HG02981 (cell line): ENCODE measurements at regions not wholly inside any gene's neighbourhood (a gene's known extent, or its start where the extent isn't known, plus 50 kb on each side); places are given as distances from the start of the nearest gene placed in this dataset.

Source experiments
- ATAC-seq: cut with Tn5 transposase; IDR thresholded peaks from one replicate; pipeline ENCODE4 v1.9.1; 2021; ENCODE audit warnings: mild to moderate bottlenecking, moderate library complexity; ENCODE audit not compliant: unreplicated experiment

DNA sequence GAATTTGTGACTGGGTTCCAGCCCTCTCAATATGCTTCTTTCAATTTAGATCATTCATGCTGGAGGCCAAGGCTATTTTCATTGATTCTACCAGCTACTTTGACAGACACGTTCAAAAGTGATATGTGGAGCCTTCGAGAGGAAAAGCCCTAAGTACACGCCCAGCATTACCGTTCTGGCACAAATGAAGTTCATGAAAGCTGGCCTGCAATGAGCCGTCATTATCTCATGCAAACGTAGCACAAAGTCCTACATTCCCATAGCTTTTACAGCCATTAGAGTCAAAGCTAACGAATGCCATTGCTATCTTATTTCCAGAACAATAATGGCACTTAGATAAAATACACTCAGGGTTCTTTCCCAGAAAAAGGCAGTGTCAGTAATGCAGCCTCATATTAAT lies 1237.6 kb downstream of the EFNB2 start:
- no peak for ATAC-seq

DNA sequence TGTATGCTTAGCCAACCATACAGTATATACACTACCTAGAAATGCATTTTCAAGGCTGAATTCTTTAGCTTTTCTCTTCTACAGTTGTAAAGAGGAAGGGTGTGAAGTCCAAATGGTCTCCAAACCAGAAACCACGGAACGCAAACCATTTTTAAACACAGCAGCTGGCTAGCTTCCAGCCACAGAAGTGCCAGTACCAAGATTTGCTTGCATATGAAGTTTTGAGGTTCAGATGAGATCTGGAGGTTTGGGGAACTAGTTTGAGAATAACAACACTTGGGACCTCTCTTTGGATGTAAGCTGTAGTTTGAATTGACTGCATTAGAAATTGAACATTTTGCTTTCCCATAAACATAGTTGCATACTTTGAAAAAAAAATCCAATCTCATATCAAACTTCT lies 1243.5 kb downstream of the EFNB2 start:
- no peak for ATAC-seq

DNA sequence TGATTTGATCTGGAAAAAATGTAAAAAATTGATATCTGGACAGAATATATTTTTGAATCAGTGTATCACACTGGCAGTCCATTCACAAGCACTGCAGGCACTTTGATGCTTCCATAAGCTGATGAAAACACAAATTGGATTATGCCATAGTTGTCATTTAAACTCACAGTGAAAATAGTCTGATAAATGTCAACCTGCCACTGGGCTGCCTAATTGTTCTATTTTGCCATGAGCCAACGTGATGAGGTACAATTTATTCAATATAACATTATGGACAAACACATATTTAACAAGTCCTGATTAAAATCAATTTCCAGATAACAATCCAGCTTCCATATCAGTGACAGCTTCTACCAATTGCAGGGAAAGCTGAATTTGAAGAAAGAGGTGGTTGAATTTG lies 1244.9 kb downstream of the EFNB2 start:
- ATAC-seq, result no peak

DNA sequence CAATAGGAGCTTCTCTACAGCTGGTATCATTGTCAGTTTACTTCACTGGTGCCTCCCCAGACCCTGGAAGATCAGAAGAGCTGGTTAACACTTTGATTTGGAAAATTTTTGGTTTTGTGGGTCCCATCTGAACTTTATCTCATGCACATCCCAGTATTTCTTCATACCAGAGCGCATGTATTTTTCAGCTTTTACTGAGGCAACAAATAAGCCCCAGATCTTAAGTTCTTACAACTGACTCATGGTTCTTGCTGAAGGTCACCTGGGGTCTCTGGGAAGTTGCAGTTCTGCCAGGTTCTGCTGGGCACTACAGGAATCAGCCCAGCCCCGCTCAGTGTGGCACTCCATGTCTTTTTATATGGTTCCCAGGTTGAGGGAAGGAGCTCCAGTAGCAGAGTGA lies 1249.9 kb downstream of the EFNB2 start:
- no peak for ATAC-seq

DNA sequence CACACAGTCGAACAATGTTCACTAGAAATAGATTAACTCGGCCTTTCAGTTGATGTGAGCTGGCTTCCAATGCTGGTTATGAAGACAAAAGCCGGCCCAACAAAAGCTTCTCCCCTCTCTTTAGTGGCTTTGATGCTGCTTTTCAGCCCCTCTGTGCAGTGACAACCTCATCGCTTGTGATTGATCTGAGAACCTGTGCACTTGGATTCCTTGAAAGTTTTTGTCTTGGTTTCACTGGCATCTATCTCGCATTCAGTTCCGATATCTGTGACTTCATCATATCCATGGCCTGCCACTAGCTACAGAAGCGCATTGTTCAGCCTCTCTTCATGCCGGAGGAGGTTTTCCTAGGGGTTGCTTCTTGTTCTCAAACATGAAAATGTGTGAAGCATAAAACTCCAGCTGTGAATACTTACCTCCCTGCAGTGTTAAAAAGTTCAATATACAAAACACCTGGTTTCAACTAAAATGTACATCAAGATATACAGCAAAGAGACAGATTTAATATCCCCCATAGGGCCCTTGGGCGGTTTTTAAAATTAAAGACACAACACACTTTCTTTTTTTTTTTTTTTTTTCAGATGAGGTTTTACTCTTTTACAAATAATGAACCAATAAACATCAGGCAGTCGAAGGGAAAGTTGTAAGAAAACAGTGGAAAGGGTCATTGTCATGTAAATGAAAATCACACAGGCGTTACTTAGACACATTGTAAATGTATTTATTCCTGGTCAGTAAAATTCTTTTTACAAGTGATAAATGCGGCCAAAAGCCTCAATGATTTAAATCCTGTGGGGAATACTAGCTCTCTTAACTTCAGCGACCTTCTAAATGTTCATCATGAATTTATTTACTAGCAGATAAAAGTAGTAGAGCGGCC lies 1252.8 kb downstream of the EFNB2 start:
- ATAC-seq, result no peak

DNA sequence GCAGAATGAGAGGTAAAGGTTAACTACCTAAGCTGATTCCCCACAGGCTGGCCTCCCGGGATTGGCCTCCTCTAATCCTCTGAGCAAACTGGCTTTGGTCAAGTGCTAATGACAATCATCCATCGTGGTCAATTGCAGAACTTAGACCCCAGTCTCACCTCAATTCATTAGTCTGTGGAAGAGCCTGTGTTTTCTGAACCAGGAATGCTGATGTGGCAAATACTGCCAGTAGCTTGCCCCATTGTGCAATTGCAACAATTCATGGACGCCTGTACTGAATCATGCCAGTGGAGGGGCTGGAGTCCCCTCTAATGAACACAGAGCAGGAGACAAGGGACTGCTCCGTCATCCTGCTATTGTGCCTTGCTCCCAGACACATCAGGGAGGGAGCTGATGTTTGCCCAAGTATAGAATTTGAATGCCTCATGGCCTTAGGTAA lies 1256.5 kb downstream of the EFNB2 start:
- ATAC-seq, result no peak

DNA sequence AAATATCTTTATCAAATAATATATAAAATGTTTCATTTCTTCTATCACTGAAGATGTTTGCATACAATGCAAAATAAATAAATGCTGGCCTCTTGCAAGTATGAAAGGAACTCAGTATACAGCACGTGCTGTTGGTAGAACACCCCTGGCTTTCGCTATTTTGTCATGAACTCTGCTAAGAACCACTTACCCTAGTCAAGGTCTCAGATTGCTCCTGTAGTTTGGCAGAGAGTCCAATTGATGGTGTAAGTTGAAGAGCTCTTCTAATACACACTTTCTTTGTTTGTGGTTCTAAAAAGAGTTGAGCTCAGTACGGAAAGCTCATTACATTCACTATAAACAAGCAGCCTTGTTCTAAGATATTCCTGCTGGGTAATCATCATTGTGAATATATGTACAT lies 1258.9 kb downstream of the EFNB2 start:
- ATAC-seq, result no peak

DNA sequence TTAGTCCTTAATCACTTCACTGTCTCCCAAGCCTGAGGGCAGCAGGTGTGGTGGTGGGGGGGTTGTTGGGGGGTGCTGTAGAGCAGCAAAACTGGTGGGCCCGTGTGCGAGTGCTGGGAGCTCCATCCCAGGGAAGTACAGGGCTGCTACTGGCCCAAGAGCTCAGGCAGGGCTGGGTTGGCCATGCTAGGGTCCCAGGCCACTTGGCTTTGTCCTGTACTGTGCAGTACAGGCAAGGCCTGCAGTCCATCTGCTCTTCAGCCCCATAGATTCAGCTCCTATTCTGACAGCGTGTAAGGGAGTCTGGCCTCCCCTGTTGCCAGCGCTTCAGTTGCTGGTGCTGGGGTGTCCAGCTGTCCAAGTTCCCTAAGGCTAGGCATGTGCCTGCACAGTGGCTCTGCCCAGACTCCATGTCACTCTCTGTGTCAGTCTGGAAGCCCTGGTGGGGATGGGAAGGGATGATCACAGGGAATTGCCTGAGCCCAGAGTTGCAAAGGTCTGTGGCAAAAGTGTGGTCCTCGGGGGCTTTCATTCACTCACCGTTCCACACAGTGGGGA lies 1261.7 kb downstream of the EFNB2 start:
- no peak for ATAC-seq

DNA sequence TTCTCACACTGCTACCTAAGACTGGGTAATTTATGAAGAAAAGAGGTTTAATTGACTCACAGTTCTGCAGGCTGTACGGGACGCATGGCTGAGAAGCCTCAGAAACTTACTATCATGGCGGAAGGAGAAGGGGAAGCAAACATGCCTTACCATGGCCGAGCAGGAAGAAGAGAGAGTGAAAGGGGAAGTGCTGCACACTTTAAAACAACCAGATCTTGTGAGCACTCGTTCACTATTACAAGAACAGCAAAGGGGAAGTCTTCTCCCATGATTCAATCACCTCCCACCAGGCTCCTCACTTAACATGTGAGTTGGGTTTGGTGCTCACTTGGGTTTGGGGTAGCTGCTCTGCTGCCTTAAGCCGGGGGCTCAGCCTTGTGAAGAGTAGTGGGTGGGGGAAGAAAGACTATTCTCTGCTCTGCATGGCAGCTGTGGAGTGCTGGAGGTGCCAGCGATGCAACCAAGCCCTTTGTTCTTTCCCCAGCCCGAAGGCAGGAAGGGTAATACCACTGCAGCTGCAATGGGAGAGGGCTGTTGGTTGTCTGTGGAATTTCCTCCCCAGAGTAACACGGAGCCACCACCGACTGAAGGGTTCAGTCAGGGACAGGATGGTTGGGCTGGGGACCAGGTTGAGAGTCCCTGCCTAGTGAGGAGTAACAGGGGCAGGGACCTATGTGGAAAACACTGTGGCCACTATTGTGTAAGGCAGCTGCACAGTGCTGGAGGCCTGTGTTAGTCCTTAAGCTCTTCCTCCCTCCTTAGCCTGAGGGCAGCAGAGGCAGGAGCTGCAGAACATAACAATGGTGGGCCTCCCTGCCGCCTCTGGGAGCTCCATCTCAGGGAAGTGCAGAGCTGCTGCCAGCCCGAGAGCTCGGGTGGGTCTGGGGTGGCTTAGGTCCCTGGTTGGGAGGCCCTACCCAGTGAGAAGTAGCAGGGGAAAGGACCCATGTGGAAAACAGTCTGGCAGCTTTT lies 1262.5 kb downstream of the EFNB2 start:
- no peak for ATAC-seq

DNA sequence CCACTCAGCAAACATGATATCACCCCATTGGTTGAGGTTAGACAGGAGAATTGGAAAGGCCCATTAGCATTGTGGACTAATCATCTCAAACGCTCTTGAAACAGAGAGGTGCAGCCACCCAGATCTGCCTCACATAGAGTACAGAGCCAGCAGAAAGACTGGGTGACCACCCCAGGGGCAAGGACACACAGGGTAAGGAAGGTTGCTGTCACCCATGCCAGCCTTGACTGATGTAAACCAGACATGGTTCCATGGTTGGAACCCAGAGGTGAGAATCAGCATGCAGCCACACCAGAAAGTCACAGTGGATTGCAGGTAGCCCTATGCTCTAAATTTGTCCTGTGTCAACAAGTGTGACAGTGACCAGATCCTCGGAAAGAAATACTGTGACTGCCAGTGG lies 1268.8 kb downstream of the EFNB2 start:
- no peak for ATAC-seq

DNA sequence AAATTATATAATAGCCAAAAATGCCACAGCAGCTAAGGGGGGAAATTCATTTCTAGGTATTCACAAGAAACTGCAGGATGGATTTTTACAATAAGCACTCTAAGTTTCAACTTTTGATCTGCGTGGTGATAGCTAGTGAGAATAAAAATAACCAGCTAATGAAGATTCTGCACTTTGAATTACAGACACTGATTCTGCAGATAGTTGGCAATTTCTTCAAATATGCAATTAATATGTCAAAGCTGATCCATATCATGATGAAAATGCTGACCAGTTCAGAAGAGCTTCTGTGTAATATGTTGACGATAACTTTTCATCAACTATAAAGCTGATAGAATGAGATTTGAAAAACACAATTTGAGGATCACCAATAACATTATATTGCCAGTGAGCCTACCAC lies 1272.9 kb downstream of the EFNB2 start:
- ATAC-seq, result no peak

DNA sequence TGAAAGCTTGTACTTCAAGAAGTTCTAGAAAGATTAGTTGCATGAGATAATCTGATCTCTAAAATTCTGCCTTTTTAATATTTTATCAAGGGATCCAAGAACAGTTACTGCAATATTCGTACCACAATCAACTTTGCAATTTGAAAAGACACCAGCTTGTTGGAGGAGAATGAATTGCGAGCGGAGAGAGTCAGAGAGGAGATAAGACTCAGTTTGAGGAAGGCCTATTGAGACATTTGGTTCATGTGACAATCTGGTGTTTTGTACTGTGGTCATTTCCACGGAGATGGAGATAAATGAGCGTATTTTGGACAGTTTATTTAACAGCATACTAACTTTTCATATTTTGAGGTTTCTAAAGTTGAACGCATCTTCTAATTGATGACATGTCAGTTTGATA lies 1276.0 kb downstream of the EFNB2 start:
- ATAC-seq, result no peak

DNA sequence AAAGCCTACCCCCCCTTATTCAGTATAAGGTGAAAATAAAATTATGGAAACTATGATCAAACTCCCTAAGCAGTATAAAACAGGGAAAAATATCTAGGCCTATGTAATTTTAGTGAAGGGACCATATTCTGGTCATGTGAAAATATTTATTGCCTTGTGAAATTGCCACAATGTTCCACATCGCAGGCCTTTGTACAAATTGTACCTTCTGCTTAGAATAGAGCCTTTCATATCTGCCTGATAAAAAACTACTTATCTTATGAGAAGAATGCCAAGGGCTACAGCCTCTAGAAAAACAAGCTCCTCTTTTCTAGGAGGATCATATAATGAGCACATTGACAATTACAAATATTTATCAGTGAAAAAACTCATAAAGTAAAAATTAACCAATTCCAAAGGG lies 1280.0 kb downstream of the EFNB2 start:
- no peak for ATAC-seq

DNA sequence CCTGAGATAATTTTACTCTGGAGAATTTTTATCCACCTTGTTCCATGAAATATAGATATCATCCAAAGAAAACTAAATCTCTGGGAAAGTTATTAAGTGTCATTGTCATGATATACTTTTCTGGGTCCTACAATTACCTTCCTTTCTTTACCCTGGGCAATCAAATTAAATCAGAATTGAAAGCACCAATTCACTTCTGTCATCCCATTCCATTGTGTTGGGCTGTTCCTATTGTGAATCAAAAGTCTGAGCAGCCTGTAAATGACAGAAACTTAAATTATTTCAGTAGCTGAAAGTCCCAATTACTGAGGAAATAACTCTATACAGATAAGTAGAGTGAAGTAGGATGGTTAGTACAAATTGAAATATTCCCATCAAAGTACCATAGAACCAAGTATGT lies 1284.2 kb downstream of the EFNB2 start:
- ATAC-seq, result no peak

DNA sequence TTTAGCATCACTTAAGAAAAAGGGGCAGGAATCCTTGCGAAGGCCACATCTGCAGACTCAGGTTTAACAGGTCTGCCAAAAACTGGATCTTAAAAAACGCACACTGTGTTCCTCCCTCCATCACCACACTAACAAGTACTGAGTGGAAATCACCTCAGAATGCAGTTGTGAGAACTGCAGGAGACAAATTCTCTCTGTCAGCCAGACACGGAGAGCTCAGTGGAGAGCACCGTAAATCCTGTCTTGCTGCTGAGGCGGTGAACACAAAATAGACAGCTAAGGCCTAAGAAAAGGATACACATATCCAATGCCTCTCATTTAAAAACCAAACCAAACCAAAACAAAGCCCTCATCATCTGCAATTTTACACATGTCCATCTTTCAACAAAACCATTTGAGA lies 1287.6 kb downstream of the EFNB2 start:
- no peak for ATAC-seq

DNA sequence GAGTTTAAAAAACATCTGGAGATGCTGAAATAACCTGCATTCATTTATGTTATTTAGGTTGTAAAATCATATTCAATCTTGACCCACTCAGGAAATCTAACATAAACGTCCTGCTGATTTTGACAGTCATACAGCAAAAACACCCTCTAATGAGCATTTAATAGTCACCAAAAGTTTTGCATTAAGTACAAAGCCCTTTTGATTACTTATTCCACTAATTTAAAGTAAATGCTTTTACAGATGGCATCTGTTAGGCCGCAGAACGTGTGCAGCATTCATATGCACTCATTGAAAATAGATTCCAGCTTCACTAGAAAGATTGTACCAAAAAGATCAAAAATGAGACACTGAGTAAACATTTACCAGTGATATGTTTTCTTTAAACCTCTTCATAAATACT lies 1295.1 kb downstream of the EFNB2 start:
- no peak for ATAC-seq

DNA sequence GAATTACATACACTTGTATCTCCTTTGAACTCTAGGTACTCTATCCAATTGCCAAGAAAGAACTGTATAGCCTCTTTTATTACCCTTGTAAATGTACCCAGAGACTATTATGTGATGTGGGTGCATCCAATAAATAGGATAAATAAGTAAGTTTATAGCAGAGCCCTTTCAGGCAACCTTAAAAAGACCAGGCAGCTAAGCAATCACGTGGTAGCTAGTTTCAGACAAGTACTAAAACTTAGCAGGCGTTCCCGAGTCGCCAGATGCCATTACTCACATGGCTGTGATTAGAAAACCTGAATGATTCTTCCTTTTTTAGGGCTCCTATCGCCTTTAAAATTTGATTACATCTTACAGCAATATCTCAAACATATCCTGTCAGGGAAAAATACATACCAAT lies 1303.0 kb downstream of the EFNB2 start:
- no peak for ATAC-seq

DNA sequence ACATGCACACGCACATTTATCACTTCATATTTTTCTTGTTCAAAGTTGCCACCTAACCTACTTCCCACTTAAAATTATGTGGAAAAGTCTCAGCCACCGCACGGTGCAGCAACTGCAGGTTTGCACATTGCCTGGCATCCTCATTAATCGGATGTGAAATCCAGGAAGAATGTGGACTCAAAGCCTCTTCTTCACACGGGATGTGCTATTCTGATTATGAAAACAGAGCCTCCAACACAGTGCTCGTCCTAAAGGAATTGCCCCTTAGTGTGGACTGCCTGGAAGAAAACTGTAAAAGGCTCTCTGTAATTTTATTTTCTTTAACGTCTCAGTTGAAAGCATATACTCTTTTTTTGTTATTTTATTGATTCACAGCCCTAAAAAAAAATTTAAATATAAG lies 1303.5 kb downstream of the EFNB2 start:
- no peak for ATAC-seq

DNA sequence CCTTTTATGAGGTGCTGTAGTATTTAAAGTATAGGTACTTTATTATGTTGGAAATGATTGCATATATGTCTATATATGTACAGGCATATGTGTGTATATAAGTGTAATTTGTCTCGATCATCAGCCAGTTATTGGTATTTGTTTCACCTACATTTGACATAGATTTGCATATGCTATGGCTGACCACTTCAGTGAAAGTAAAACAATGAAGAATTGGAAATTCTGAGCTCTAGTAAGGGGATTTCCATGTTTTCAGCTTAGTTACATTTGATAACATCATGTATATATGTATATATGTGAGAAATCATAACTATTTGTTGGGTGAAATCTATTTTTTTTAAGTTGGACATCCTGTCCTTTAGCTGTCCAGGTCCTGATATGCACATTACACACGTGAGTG lies 1303.9 kb downstream of the EFNB2 start:
- no peak for ATAC-seq

DNA sequence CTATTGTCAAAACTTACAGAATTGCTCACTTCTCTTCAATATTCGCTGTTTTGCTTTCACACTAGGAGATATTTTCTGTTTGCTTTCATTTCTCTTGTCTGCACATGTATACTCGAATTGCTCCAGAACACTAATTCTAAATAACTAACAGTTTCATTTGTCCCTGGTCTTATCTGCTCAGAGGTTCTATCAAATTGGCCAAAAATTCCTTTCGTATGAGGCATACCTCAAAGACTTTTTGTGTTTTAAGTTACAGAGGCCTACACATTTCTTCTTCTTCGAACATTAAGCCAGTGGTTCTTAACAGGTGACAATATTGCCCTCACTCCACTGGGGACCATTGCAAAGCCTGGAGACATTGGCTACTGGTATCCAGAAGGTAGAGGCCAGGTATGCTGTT lies 1314.6 kb downstream of the EFNB2 start:
- no peak for ATAC-seq

DNA sequence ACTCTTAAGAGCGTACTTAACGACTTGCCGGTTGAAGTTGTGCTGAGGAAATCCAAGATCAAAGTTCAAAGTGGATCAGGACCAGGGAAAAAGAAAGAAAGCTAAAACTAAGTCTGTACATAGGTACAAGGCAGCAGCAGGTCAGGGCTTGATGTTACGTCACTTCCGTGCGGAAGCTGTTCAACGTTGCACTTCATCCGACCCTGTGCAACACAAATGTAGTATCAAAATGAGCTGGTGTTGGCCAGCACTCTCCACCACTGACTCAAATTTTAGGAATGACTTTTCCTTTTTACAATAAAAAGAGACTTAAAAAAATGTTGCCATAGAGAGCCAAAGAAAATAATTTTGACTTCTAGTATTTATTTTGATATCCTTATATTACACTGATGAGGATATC lies 1315.4 kb downstream of the EFNB2 start:
- ATAC-seq, result no peak

DNA sequence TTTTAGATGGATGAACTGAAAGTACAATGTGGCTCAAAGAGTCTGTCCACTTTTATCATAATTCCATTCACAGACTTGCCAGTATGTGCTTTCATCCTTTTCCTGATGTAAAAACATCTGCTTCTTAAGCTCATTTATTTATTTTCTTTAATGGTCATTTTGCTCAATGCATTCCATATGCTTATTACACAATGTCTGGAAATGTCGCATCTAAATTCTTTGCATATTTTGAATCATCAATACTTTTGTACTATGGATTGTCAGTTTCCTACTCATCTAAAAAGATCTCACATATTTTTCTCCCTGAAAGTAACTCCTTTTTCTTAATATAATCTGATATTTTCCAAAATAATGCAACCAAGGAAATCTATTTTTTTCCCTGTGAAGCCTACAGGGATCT lies 1315.8 kb downstream of the EFNB2 start:
- no peak for ATAC-seq
